MCF 10A (cell line): ENCODE measurements at regions not wholly inside any gene's neighbourhood (a gene's known extent, or its start where the extent isn't known, plus 50 kb on each side); places are given as distances from the start of the nearest gene placed in this dataset.
"Not testable (repeated sequence)": the region's sequence is repeated elsewhere in the genome, so short reads cannot be mapped to it uniquely, and the experiment has no call there.

ENCODE experiments used
- BruUV-seq: library from RNA; stranded (reverse); fragments of 400-500 nt; replicated peaks from 2 replicates; lab custom pipeline; 2021; lab: Mats Ljungman, UMichigan
- CTCF ChIA-PET: fragments of 300-600 bp; sonication (Branson Sonifier 250); formaldehyde crosslinking; extraction: SDS; loops from one replicate; lab custom pipeline; 2021; ENCODE audit warnings: antibody characterized with exemption, inconsistent platforms; lab: Yijun Ruan, JAX
- POLR2A ChIA-PET: fragments of 300-600, 350-650 bp; sonication (Branson Sonifier 250); formaldehyde crosslinking; extraction: SDS; loops from one replicate; lab custom pipeline; 2020; ENCODE audit warnings: antibody characterized with exemption, inconsistent platforms; lab: Yijun Ruan, JAX
- DNase-seq: peaks from one replicate; pipeline ENCODE4 v3.0.0-alpha.2; 2018; ENCODE audit not compliant: unreplicated experiment
- H3K27ac Mint-ChIP-seq: one replicate; pipeline ENCODE4 v1.8.0; 2022; ENCODE audit warnings: mild to moderate bottlenecking, low read depth, mixed read lengths; ENCODE audit not compliant: unreplicated experiment
- H3K27me3 Mint-ChIP-seq: one replicate; pipeline ENCODE4 v1.8.0; 2022; ENCODE audit warnings: mixed read lengths; ENCODE audit not compliant: insufficient read depth, unreplicated experiment
- H3K36me3 Mint-ChIP-seq: one replicate; pipeline ENCODE4 v1.8.0; 2022; ENCODE audit warnings: mild to moderate bottlenecking, moderate library complexity, mixed read lengths; ENCODE audit not compliant: insufficient read depth, unreplicated experiment
- H3K4me1 Mint-ChIP-seq: one replicate; pipeline ENCODE4 v1.8.0; 2022; ENCODE audit warnings: mixed read lengths; ENCODE audit not compliant: insufficient read depth, unreplicated experiment
- H3K4me3 Mint-ChIP-seq: one replicate; pipeline ENCODE4 v1.8.0; 2022; ENCODE audit warnings: mild to moderate bottlenecking, moderate library complexity, mixed read lengths; ENCODE audit not compliant: unreplicated experiment
- H3K9me3 Mint-ChIP-seq: one replicate; pipeline ENCODE4 v1.8.0; 2022; ENCODE audit warnings: mixed read lengths; ENCODE audit not compliant: unreplicated experiment
- intact Hi-C: fragments of 100-400 bp; cut with micrococcal nuclease; formaldehyde crosslinking; loops from 2 replicates; pipeline ENCODE4 v1.14.1; 2022
- TF ChIP-seq, protein P1 (sequence below): fragments of 200-600 bp; IDR thresholded peaks from one replicate; pipeline ENCODE4 v1.8.0; 2022; ENCODE audit warnings: antibody characterized with exemption, mild to moderate bottlenecking; ENCODE audit not compliant: unreplicated experiment

DNA sequence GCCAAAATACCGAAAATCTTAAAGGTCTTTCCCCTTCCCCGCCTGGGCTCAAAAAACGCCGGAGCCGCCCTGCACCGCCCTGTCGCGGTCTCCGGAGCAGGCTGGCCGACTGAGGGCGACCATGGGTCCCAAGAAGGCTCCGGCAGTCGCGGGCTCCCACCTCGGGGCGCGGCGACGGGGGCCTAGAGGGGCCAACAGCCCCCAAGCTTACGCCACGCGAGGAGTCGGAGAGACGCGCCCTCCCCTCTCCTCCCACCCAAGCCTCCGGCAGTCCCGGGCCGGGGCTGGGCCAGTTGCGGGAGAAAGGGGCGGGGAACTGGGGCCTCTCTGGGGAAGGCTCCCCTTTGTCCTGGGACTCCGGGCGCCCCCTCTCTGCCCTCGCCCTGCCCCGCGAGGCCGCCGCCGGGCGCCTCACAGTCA, 69.2 kb downstream of the GOLGA8B start:
- CTCF ChIA-PET, result interaction anchor here (0.7 kb wide), 1 partner anchor 42 kb away, joined by 4 read pairs; no protein-coding TSS in a partner anchor
- peaks cover 76% of the 10 kb centered on the region for H3K27me3 Mint-ChIP-seq
- TF ChIP-seq, protein P1, sequence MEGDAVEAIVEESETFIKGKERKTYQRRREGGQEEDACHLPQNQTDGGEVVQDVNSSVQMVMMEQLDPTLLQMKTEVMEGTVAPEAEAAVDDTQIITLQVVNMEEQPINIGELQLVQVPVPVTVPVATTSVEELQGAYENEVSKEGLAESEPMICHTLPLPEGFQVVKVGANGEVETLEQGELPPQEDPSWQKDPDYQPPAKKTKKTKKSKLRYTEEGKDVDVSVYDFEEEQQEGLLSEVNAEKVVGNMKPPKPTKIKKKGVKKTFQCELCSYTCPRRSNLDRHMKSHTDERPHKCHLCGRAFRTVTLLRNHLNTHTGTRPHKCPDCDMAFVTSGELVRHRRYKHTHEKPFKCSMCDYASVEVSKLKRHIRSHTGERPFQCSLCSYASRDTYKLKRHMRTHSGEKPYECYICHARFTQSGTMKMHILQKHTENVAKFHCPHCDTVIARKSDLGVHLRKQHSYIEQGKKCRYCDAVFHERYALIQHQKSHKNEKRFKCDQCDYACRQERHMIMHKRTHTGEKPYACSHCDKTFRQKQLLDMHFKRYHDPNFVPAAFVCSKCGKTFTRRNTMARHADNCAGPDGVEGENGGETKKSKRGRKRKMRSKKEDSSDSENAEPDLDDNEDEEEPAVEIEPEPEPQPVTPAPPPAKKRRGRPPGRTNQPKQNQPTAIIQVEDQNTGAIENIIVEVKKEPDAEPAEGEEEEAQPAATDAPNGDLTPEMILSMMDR, result no peak
- H3K4me1 Mint-ChIP-seq, result peaks cover 6% of the 10 kb centered on the region
- POLR2A ChIA-PET, result no interaction called here
- BruUV-seq, result no TSS peak
- H3K4me3 Mint-ChIP-seq, result peak overlapping the region; percentile 65
- intact Hi-C loops, result no loop called here
- no peaks in the 10 kb centered on the region for H3K36me3 Mint-ChIP-seq
- H3K9me3 Mint-ChIP-seq, result no peaks in the 10 kb centered on the region
- DNase-seq, result no peak
- H3K27ac Mint-ChIP-seq, result no peak overlapping the region

DNA sequence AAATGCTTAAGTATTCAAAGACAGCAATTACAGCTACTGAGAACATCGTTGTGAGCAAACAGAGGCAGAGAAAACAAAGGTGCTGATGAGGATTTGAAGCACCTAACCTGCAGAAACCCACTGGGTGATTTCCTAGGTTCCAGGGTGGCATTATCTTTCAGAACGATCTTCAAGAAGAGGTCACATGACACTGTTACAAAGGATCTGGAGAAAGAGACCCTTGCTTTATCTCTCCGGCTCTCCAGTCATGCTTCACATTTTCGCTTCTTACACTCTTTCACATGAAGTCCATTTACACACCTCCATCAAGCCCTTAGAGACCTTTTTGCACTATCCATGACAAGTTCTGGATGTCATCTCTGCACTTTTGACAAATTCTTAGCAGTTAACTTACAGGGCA, 70.8 kb downstream of the GOLGA8B start:
- no peak overlapping the region for H3K4me3 Mint-ChIP-seq
- no peak for DNase-seq
- peaks cover 6% of the 10 kb centered on the region for H3K4me1 Mint-ChIP-seq
- no peaks in the 10 kb centered on the region for H3K36me3 Mint-ChIP-seq
- no TSS peak for BruUV-seq
- H3K9me3 Mint-ChIP-seq, result no peaks in the 10 kb centered on the region
- CTCF ChIA-PET, result no interaction called here
- TF ChIP-seq, protein P1, result no peak
- no peak overlapping the region for H3K27ac Mint-ChIP-seq
- intact Hi-C loops, result no loop called here
- POLR2A ChIA-PET, result no interaction called here
- H3K27me3 Mint-ChIP-seq, result peaks cover 88% of the 10 kb centered on the region

DNA sequence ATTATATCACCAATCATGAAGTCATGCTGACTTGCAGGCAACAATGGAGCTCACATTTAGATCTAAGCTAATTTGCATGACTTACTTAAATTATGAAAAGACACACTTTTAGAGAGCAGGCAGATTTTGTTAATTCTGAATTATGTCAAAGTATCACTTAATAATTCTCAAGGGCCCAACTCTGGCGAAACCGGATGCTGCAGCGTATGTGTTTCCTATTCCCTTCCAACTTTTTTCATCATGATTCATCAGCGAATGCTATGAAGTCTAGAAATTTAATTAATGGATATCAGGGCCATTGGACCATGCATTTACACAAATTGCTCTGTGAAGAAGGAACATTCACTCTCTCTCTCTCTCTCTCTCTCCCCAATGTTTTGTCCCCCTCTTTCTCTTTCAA, 63.5 kb upstream of the GOLGA8A start:
- Mint-ChIP-seq H3K4me1 (no peaks in the 10 kb centered on the region), H3K9me3 (no peaks in the 10 kb centered on the region), H3K36me3 (no peaks in the 10 kb centered on the region), H3K4me3 (no peak overlapping the region), H3K27me3 (peaks cover 81% of the 10 kb centered on the region), H3K27ac (no peak overlapping the region)
- intact Hi-C loops, result no loop called here
- TF ChIP-seq, protein P1, result no peak
- ChIA-PET POLR2A (interaction anchor here (1.0 kb wide), 1 partner anchor 9 kb away, joined by 3 read pairs; no protein-coding TSS in a partner anchor), CTCF (no interaction called here)
- DNase-seq, result no peak
- no TSS peak for BruUV-seq

DNA sequence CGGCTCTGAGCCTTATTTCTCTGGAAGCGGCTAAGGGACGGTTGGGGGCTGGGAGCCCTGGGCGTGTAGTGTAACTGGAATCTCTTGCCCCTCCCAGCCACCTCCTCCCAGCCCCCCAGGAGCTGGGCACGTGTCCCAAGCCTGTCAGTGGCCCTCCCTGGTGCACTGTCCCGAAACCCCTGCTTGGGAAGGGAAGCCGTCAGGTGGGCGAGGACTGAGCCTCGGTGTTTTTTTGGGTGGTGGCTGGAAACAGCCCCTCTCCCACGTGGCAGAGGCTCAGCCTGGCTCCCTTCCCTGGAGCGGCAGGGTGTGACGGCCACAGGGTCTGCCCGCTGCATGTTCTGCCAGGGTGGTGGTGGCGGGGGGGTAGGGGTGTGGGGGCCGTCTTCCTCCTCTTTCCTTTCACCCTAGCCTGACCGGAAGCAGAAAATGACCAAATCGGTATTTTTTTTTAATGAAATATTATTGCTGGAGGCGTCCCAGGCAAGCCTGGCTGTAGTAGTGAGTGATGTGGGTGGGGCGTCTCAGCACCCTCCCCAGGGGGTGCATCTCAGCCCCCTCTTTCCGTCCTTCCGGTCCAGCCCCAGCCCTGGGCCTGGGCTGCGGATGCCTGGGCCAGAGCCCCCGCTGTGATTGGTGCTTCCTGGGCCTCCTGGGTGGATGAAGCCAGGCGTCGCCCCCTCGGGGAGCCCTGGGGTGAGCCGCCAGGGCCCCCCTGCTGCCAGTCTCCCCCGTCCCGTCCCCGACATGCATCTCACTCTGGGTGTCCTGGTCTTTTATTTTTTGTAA, 58.8 kb upstream of the GOLGA8A start:
- Mint-ChIP-seq H3K4me3 (no peak overlapping the region), H3K36me3 (no peaks in the 10 kb centered on the region), H3K27ac (no peak overlapping the region), H3K27me3 (peaks cover 70% of the 10 kb centered on the region), H3K9me3 (peaks cover 6% of the 10 kb centered on the region), H3K4me1 (no peaks in the 10 kb centered on the region)
- BruUV-seq, result no TSS peak
- intact Hi-C loops, result no loop called here
- ChIA-PET CTCF (interaction anchor here (0.6 kb wide), 2 partner anchors 43 to 473 kb away, joined by 3 to 4 read pairs; partner anchors contain the start of gene AQR), POLR2A (no interaction called here)
- no peak for DNase-seq
- TF ChIP-seq, protein P1, result no peak

DNA sequence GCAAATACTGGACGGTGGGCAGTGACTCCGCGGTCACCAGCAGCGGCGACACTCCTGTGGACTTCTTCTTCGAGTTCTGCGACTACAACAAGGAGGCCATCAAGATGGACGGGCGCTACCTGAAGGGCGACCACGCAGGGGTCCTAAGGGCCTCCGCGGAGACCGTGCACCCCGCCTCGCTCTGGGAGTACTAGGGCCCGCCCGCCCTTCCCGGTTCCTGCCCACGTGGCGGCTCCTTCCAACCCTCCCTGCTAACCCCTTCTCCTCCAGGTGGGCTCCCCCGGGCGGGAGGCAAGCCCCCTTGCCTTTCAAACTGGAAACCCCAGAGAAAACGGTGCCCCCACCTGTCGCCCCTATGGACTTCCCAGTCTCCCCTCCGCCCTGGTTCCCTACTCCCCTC, 58.1 kb upstream of the GOLGA8A start:
- DNase-seq, H3K9me3 Mint-ChIP-seq, H3K36me3 Mint-ChIP-seq, H3K27ac Mint-ChIP-seq, H3K4me1 Mint-ChIP-seq, BruUV-seq, CTCF ChIA-PET, H3K4me3 Mint-ChIP-seq, POLR2A ChIA-PET, intact Hi-C loops: not testable (repeated sequence)
- H3K27me3 Mint-ChIP-seq, result peaks cover 70% of the 10 kb centered on the region
